Transverse colon (tissue), 4 donors: ENCODE measurements at regions not wholly inside any gene's neighbourhood (a gene's known extent, or its start where the extent isn't known, plus 50 kb on each side); places are given as distances from the start of the nearest gene placed in this dataset.
A peak's percentile ranks its signal among the peaks of the same experiment; 100 is the strongest.

Source experiments
- DNase-seq: peaks from one replicate; pipeline ENCODE4 v3.0.0-alpha.2; 2019
- H3K27ac ChIP-seq, 4 donors: fragments of 200-600 bp; sonication (generic); 2 replicates each; pipeline ENCODE4 v1.5.1; 2016 to 2018; ENCODE audit warnings: inconsistent platforms in 4 of 4
- H3K27me3 ChIP-seq: fragments of 200-600 bp; sonication (generic); 2 replicates; pipeline ENCODE4 v1.5.1; 2017; ENCODE audit warnings: inconsistent platforms
- H3K36me3 ChIP-seq, 4 donors: fragments of 200-600 bp; sonication (generic); 2 replicates each; pipeline ENCODE4 v1.5.1; 2017 to 2019; ENCODE audit warnings: inconsistent platforms in 4 of 4
- H3K4me1 ChIP-seq, 4 donors: fragments of 200-600 bp; sonication (generic); 2 replicates each; pipeline ENCODE4 v1.5.1; 2017 to 2020; ENCODE audit warnings: inconsistent platforms in 4 of 4
- H3K4me3 ChIP-seq, 4 donors: fragments of 200-600 bp; sonication (generic); 1 replicate in 1 of 4; 2 replicates in 3 of 4; pipeline versions ENCODE4 v1.5.1 to v1.6.1; 2017 to 2019; ENCODE audit warnings: inconsistent platforms in 4 of 4
- H3K9me3 ChIP-seq, 2 donors: fragments of 200-600 bp; sonication (generic); 2 replicates each; pipeline ENCODE4 v1.5.1; 2017 to 2019; ENCODE audit warnings: inconsistent platforms in 2 of 2
- CTCF ChIP-seq, 5 experiments: fragments of 200-600 bp in 3 of 5; fragments of 450-650 bp in 2 of 5; sonication (generic) in 3 of 5; IDR thresholded peaks; 1 replicate in 2 of 5; 2 replicates in 3 of 5; pipeline ENCODE4 v1.5.1; 2016 to 2017; ENCODE audit warnings: antibody characterized with exemption in 5 of 5, inconsistent platforms in 3 of 5, mild to moderate bottlenecking in 2 of 5, moderate library complexity in 1 of 5
- EP300 ChIP-seq: sonication (generic); formaldehyde crosslinking; IDR thresholded peaks from one replicate; pipeline ENCODE4 v1.6.1; 2017; ENCODE audit warnings: antibody characterized with exemption, low read depth
- POLR2A ChIP-seq: fragments of 450-650 bp; IDR thresholded peaks from one replicate; pipeline ENCODE4 v1.6.1; 2016; ENCODE audit warnings: antibody characterized with exemption, mild to moderate bottlenecking, moderate library complexity
- POLR2AphosphoS5 ChIP-seq, 3 donors: sonication (generic); formaldehyde crosslinking; IDR thresholded peaks; one replicate each; pipeline ENCODE4 v1.6.1; 2016; ENCODE audit warnings: antibody characterized with exemption in 3 of 3
- WGBS, 2 donors: methylation state at CpG; one replicate each; pipeline ENCODE4 v1.1.5; 2018; ENCODE audit warnings: low coverage in 1 of 2; 5-methylcytosine and 5-hydroxymethylcytosine counted together
- in situ Hi-C, 4 donors: fragments of 200-750 bp; cut with MboI; loops; one replicate each; pipeline versions ENCODE4 v1.15.0 to v1.15.1; 2017; ENCODE audit warnings: low sequenced_read_pairs in 3 of 4, low pct_ligation_motif_present in 1 of 4, low pct_unique_long_range_greater_than_20kb in 1 of 4
- intact Hi-C: fragments of 100-400 bp; cut with DNase I; formaldehyde crosslinking; loops from one replicate; pipeline ENCODE4 v1.15.1; 2023; ENCODE audit warnings: low total_unique reads

GRCh38 chr11:122213171-122213570, 97.2 kb upstream of the BLID start:
- Histone ChIP-seq H3K4me1 (peaks cover 0 to 24% (median 3%) of the 10 kb centered on the region in 4 donors), H3K27me3 (no peaks in the 10 kb centered on the region), H3K36me3 (no peaks in the 10 kb centered on the region), H3K27ac (no peak overlapping the region), H3K4me3 (no peak overlapping the region), H3K9me3 (no peaks in the 10 kb centered on the region)
- intact Hi-C loops (no loop called here), in situ Hi-C loops (loop anchor here in 3 of 4 donors (10.0 to 25.0 kb wide), 4 partner anchors 292 to 558 kb away; no protein-coding TSS in a partner anchor)
- TF ChIP-seq CTCF (IDR thresholded peaks at IDR 0.05) (no peak), EP300 (no peak), POLR2A (no peak), POLR2AphosphoS5 (IDR thresholded peaks at IDR 0.05) (no peak)
- no peak for DNase-seq
- WGBS, 2 donors = 78% methylated on average over 12 of the region's 12 CpGs; no CpG with 5 or more reads in 1 of the 2 donors

- intact Hi-C loops = no loop called here
- 56 to 58% methylated on average over 2 of the region's 2 CpGs for WGBS, 2 donors
- in situ Hi-C loops = loop anchor here in 3 of 4 donors (10.0 to 25.0 kb wide), 4 partner anchors 294 to 556 kb away; no protein-coding TSS in a partner anchor
- H3K4me1 ChIP-seq = peaks cover 0 to 28% (median 7%) of the 10 kb centered on the region in 4 donors
- H3K4me3 ChIP-seq = no peak overlapping the region
- H3K27me3 ChIP-seq = no peaks in the 10 kb centered on the region
- no peak for DNase-seq
- no peaks in the 10 kb centered on the region for H3K36me3 ChIP-seq
- H3K27ac ChIP-seq = peak overlapping the region in 1 of 4 donors; percentile 35
- no peak for TF ChIP-seq POLR2AphosphoS5 (IDR thresholded peaks at IDR 0.05)
- no peak for TF ChIP-seq CTCF (IDR thresholded peaks at IDR 0.05)
- no peak for TF ChIP-seq POLR2A
- no peak for TF ChIP-seq EP300
- H3K9me3 ChIP-seq = no peaks in the 10 kb centered on the region
Observed at GRCh38 chr11:122210367-122210997, 94.5 kb upstream of the BLID start.

GRCh38 chr11:122209619-122210366, 93.8 kb upstream of the BLID start:
- no peak overlapping the region for H3K4me3 ChIP-seq
- in situ Hi-C loops = loop anchor here (10.0 to 25.0 kb wide), 4 partner anchors 295 to 555 kb away; no protein-coding TSS in a partner anchor
- no peaks in the 10 kb centered on the region for H3K36me3 ChIP-seq
- 57 to 63% methylated on average over 4 of the region's 4 CpGs for WGBS, 2 donors
- H3K27me3 ChIP-seq = peaks cover under 1% of the 10 kb centered on the region
- no peaks in the 10 kb centered on the region for H3K9me3 ChIP-seq
- intact Hi-C loops = no loop called here
- DNase-seq = peak; percentile 14
- TF ChIP-seq EP300 (no peak), POLR2AphosphoS5 (IDR thresholded peaks at IDR 0.05) (peak in 1 of 3 donors; percentile 43)
- peak overlapping the region in 2 of 4 donors; percentile 34 to 35 for H3K27ac ChIP-seq
- peaks cover 0 to 21% (median 4%) of the 10 kb centered on the region in 4 donors for H3K4me1 ChIP-seq

GRCh38 chr11:122207921-122208764, 92.1 kb upstream of the BLID start:
- peaks cover 12% of the 10 kb centered on the region for H3K27me3 ChIP-seq
- DNase-seq = no peak
- peak overlapping the region in 3 of 4 donors; percentile 13 to 34 (median 22) for H3K27ac ChIP-seq
- no peak for TF ChIP-seq POLR2AphosphoS5 (IDR thresholded peaks at IDR 0.05)
- no peak for TF ChIP-seq CTCF (IDR thresholded peaks at IDR 0.05)
- no peak for TF ChIP-seq EP300
- TF ChIP-seq POLR2A = no peak
- H3K36me3 ChIP-seq = no peaks in the 10 kb centered on the region
- no peak overlapping the region for H3K4me3 ChIP-seq
- 70 to 75% methylated on average over 8 of the region's 8 CpGs for WGBS, 2 donors
- intact Hi-C loops = no loop called here
- peaks cover 0 to 21% (median 5%) of the 10 kb centered on the region in 4 donors for H3K4me1 ChIP-seq
- in situ Hi-C loops = loop anchor here in 3 of 4 donors (10.0 to 25.0 kb wide), 3 partner anchors 304 to 553 kb away; no protein-coding TSS in a partner anchor
- H3K9me3 ChIP-seq = no peaks in the 10 kb centered on the region
